GM21529 (cell line): ENCODE measurements at regions not wholly inside any gene's neighbourhood (a gene's known extent, or its start where the extent isn't known, plus 50 kb on each side); places are given as distances from the start of the nearest gene placed in this dataset.

ENCODE experiments used
- ATAC-seq: cut with Tn5 transposase; IDR thresholded peaks from one replicate; pipeline ENCODE4 v1.9.1; 2021; ENCODE audit not compliant: unreplicated experiment

- ATAC-seq, result no peak
These were observed 656.8 kb downstream of the METTL4 start for GRCh38 chr18:1914489-1914888.

GRCh38 chr18:1916869-1917523 is 654.3 kb downstream of the METTL4 start:
- ATAC-seq, result no peak

GRCh38 chr18:1917569-1917968 is 653.7 kb downstream of the METTL4 start:
- ATAC-seq, result no peak

DNA sequence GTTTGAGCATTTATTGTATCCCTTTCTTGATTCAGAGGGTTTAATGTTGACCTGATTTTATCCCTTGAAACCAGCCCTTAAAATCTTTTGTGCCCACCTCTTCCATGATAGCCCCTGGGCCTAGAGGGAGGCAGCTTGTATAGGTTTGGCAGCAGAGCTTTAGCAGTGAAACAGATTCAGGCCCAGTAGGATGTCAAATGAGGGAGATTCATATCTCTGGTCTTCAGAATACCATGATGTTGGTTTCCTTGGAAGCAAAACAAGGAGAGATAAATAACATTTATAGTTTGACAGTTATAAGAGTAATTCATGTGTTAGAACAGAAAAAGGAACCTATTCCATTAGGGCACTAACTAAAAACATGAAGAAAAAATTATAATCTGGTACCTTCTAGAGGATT is 649.2 kb downstream of the METTL4 start:
- ATAC-seq, result no peak

DNA sequence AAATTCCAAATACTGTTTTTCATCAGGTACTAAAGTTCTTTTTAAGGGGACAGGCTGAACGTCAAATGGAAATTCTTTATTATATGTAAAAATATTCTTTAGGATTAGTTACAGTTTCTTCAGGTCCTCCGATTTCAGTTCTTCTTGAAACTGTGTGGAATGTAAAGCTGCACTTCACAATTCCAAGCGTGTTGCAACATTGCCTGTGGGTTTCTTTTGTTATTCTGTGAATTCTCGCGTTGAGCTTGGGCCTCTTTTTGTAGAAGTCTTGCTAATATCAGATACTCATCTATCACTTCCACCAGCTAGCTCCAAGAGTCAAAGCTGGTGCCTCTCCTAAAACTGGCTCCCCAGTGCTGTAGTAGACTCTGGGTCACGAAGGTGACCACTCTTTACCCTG is 642.6 kb downstream of the METTL4 start:
- ATAC-seq, result no peak

GRCh38 chr18:1929720-1930119 is 641.6 kb downstream of the METTL4 start:
- ATAC-seq, result no peak

- ATAC-seq, result no peak
These were observed 640.7 kb downstream of the METTL4 start for GRCh38 chr18:1930291-1931270.

- no peak for ATAC-seq
These were observed 618.8 kb downstream of the METTL4 start for GRCh38 chr18:1952486-1952885.

DNA sequence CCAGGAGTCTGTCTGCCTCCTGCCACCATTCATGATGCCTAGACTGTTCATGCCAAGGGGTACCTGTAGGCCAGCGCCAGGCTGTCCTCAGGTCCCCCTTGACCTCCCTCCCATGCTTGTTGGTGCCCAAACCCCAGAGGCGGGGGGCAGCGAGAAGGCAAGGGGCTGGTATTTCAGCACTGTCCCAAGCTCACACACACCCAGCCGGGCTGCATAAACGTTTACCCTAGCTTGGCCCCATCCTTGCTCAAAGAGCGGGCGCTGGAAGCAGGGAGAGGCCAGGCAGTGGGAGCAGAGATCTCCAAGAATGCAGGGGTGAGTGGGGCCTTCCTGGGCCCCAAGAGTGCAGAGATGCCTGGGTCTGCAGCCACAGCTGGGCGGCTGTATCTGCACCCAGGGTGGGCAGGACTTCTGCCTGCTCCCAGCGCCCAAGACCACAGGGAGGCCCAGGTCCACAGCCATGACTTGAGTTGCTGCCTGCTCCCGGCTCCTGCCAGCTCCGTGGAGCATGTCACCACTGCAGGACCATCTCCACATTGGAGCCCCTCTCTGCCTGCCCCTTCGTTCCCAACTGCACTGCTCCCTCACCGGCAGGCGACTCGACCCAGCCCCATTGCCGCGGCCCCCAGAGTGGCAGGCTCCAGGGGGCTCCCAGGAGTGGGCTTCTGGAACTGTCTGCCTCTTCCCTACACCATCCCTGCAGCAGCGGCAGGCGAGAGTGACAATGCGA is 616.6 kb downstream of the METTL4 start:
- no peak for ATAC-seq

DNA sequence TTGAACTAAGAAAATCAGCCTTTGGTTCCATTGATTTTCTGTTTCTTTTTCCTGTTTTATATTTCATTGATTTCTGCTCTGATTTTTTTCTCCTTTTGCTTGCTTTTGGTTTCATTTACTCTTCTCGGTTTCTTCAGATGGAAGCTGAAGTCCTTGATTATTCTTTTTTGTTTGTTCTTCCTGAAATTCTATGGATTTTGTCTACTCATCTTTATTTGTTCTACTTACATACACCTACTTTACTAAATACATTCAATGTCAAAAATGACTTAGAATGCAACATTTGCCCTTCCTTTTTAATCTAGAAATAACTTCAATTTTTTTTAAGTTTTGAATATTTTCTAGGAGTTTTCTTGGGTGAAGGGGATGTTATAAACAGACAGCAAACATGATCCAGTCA is 612.5 kb downstream of the METTL4 start:
- ATAC-seq, result no peak

DNA sequence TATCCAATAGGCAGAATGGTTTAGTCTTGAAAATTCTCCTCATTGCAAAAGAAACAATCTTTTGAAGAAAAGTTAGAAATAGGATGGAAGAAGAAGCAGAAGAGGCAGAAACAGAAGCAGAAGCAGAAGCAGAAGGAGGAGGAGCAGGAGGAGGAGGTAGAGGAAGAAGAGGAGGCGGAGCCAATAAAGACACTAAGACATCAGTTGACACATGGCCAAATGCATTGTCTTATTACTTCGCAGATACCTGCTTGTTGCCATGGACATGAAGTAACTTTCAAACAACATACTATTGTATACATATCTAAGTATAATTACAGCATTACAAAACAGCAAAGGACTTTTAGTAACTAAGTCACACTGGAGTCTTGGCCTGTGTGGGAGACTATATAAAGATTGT is 606.3 kb downstream of the METTL4 start:
- no peak for ATAC-seq

GRCh38 chr18:1965541-1965940 is 605.8 kb downstream of the METTL4 start:
- ATAC-seq, result no peak

DNA sequence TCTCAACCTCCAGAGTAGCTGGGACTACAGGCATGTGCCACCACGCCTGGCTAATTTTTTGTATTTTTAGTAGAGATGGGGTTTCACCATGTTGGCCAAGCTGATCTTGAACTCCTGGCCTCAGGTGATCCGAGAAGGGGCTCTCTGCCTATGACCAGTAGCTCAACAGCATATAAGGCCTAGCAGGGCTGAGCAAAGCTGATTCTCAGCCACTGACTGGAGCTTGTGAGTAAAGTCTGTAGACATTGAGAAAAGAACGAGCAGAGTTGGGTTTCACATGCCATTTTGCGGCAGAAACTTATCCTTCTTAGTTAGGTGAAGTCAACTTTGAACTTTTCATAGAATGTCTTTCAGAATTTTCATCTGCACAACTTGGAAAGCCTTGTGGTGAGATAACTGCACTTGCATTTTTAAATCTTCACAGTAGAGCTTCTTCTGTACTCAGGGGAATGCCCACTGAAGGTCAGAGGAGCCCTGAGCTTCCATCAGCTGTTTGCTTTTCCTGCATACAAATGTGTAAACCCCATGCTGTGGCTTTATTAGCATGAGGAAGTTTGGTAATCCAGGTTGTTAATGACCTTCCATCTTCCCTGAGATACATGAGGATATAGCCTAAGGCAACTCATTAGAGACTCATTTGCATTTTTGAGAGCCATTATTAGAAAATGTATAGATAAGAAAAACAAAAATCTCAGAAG is 602.4 kb downstream of the METTL4 start:
- ATAC-seq, result no peak

GRCh38 chr18:1976484-1976883 is 594.8 kb downstream of the METTL4 start:
- ATAC-seq, result no peak

- no peak for ATAC-seq
These were observed 589.2 kb downstream of the METTL4 start for GRCh38 chr18:1982056-1982455.

- ATAC-seq, result no peak
These were observed 587.4 kb downstream of the METTL4 start for GRCh38 chr18:1983746-1984515.

DNA sequence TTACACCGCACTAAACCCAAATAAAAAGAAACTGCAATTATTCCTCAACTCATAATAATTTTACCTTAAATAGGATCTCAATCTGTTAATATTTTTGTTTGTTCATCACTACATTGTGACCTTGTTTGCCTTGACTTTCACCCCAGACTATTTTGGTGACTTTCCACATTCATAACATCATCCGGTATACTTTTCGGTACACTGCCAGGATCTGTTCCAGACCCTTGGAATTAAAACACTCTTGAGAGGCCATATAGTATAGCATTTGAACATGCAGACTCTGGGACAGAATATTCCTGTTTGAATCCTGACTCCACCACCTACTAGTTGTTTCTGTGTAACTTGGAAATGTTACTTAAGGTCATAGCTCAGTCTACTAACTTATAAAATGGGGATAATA is 577.4 kb downstream of the METTL4 start:
- ATAC-seq, result no peak

- no peak for ATAC-seq
These were observed 576.8 kb downstream of the METTL4 start for GRCh38 chr18:1994471-1994870.

GRCh38 chr18:1995041-1995612 is 576.2 kb downstream of the METTL4 start:
- no peak for ATAC-seq

GRCh38 chr18:1998121-1998520 is 573.2 kb downstream of the METTL4 start:
- no peak for ATAC-seq
